SIG-M5 treated with dmso at 0.1 percent for 504 hours (cell line): ENCODE measurements at regions not wholly inside any gene's neighbourhood (a gene's known extent, or its start where the extent isn't known, plus 50 kb on each side); places are given as distances from the start of the nearest gene placed in this dataset.

ENCODE experiments used
- DNase-seq: peaks from one replicate; lab custom pipeline; 2025; ENCODE audit not compliant: unreplicated experiment; lab: John Stamatoyannopoulos, UW

DNA sequence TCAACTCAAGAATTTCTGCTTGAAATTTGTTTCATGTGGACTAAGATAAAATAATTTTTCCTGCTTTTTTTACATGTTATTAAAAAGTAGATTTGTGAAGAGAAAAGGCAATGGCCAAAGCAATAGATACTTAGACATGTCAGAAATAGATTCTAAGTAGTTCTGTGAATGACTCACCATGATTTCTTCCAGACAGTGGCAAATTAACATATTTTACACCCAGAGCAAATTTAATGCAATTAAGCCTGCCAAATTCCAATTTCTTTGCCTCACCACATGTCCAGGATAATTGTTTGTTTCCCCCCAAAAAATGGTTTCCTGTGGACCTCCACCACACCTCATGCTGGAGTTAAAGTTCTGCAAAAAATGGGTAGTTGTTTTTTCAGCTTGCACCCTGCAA is 651.4 kb downstream of the CETN3 start:
- DNase-seq, result no peak

DNA sequence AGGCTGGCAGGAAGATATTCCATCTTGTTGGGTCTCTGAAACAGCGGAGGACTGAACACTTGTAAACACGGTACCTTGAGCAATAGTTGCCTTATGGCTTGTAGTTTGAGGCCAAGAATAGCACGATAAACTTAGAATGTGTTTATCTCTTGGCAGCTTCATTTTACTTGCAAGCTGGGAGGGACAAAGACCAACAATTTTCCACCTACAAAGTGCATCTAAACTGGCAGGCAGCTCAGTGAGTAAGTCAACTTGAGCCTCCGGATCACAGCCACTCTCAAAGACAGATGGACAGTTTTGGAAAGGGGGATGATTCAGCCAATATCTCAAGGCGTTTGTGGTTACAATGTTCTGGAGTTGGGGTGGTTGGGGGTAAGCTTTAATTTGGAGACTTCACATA is 652.6 kb downstream of the CETN3 start:
- DNase-seq, result no peak

DNA sequence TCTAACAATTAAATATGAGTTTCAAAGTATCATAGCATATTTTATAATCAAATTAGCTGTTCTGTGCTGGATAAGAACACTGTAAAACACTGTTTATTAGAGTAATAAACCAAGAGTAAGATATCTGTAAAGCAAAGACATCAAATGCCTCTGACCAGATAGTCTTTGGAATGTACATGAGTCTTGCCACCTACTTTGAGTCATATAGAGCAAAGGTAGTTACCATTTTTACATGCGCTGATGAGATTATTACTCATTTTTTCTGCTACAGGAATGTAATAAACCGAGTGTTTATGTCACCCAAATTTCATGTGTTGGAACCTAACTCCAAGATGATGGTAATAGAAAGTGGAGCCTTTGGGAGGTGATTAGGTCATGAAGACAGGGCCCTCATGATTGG is 654.5 kb downstream of the CETN3 start:
- DNase-seq, result no peak

DNA sequence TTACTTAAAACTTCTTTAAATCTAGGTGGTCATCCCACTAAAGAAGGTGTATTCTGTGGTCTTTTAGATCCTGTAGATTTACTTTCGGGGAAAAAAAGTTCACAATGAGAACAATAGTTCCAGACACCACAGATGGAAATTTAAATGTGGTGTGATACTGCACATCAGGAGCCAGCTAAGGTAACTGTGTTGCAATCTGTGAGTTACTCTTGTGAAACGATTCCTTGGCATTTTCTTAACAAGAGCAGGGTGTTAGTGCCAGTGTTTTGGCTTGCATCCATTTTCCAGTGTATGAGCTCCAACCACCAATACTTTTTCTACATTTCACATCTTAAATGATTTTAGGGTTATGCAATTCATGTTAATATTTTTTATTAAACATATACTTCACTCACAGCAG is 674.5 kb downstream of the CETN3 start:
- DNase-seq, result no peak

GRCh38 chr5:89733772-89734171 is 675.8 kb downstream of the CETN3 start:
- DNase-seq, result no peak

DNA sequence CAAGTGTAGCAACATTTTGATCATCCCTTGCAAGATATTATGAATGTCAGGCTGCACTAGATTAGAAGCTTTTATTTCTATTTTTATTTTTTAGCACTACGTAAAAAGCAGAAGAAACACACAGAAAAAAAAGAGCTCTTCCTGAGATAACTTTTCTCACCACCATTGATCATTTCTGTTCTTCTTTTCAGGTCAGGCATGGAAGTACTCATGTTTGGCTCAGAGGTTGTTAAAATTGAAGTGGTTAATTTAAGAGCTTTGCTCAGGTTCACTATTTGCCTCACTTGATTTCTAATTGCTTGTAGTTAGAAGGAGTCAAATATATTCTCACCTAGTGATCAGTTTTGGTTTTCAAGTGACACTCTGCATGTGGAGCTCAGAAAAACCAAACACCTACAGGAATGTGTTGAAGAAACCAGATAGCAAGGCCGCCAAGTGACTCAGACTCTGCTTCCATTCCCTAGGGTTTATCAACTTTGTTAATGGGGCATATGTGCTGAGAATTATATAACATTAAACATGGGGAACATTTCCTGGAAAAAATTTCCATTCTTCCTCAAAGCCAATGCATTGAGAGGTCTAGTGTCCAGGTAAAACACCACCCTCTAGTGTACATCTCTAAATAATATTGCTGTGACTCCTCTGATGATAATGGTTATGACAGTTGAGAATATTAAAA is 679.8 kb downstream of the CETN3 start:
- DNase-seq, result no peak

- no peak for DNase-seq
Observed at GRCh38 chr5:89728750-89729149, 680.8 kb downstream of the CETN3 start.

GRCh38 chr5:89728134-89728533 is 681.4 kb downstream of the CETN3 start:
- DNase-seq, result no peak

DNA sequence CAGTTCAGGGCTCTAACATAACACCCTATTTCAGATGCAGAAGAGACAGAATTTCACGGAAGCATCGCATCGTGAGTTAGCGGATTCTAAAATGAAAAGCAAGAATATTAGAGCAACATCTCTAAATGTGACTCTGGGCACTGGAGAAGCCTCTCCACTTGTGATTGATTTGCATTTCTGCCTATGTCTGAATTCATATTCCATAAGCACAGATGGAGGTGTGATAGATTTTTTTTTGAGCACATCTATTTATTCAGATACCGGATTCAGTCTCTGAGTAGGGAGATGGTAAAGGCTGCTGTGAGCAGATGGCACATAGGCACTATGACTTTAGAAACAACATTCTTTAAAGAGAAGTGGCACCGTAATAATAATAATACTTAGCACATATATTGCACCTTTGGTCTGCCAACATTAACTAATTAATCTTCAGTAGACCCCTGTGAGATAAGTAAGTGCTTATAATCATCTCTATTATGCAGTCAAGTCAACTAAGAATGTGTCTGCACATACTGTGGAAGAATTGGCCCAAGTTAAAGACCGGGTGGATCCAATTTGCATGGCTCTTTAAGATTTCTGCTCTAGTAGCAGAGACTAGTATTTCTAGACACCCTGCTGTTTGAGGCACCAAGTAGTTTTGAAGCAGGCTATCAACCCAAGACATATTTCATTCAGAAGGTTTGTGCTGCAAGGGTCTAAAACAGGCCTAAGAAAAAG is 685.0 kb downstream of the CETN3 start:
- no peak for DNase-seq

DNA sequence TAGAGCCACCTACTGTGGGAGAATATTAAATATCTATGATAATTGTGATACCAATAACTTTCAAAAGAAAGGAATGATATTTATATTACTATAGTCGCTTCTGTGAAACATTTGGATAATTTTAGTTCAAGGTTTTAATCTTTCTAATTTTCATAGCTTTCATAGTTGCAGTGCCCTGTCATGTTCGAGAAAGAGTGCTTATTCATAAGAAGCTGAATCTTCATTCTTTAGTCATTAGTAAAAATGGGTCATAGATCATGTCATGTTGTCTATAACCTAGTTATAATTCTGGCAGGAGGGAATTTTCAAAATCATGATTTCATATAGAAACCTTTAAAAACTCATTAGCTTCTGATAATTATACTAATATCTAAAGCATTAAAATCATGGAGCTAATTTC is 685.6 kb downstream of the CETN3 start:
- DNase-seq, result no peak

DNA sequence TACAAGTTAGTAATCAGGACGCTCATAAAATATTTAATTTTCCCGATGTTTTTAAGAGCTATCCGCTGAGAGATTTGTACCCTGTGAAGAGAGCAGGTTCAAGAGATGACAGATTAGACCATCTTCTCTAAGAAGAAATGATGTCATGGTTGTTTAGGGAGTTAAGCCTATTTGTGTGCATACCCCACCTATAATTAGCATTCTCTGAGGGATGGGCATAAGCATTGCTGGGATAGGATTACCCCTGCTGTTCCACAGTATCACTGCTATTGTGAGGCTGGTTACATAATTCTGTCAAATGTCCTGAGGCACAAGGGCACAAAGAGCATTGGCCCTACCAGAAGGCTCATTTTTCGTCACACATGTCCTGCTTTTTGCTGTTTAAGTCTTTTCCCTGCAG is 687.0 kb downstream of the CETN3 start:
- no peak for DNase-seq

DNA sequence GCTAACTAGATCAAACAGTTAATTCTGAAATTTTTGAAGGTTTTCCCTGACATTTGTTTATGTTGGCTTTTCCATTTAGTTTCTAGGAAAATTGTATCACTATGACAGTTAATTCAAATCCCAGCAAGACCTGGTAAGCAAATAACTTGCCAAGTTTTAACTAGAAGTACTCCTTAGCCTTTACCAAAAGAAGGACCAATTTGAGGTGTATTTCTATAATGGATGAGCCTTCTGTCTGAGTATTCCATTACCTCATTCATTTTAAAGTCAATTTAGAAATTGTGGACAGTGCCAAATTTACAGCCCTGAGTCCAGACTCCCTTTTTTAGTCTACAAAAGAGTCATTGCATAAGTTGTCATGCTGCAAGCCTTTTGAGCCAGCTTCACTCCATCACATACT is 687.6 kb downstream of the CETN3 start:
- DNase-seq, result no peak

- no peak for DNase-seq
Observed at GRCh38 chr5:89721353-89721752, 688.2 kb downstream of the CETN3 start.

GRCh38 chr5:89712134-89712700 is 697.3 kb downstream of the CETN3 start:
- DNase-seq, result no peak

DNA sequence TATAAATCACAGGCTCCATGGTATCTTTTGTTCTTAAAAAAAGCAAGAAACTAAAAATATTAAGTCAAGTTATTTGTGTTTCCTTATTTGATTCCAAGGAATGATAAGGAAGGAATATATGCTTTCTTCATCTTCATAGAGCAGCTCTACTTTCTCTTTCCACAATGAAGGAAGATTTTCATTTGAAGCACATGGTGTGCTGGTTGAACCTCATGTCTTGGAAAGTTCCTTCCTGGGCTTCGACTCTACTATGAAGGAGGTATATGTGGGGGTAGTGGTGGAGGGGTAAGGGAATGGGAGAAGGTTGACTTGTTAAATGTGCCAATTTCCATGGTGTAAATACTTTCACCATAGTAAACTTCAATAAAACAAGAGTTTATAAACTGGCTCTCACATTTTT is 698.0 kb downstream of the CETN3 start:
- DNase-seq, result no peak

DNA sequence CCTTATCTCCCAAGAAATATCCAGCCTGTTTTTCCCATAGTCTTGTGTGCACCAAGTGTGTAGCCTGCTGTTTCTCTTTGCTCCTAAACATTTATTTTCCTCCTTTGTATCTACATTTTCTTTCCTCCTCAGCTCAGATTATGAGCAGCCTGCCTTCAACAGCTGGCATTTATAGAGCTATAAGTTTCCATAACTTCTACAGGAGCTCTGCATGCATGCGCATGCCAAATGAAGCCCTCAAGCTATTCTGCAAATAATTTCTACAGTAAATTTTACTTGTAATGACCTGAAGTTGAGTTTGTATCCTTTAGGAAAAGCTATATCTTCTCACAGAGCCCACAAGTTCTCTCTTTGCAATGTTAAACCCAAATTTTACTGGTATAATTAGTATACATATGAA is 699.5 kb downstream of the CETN3 start:
- no peak for DNase-seq

DNA sequence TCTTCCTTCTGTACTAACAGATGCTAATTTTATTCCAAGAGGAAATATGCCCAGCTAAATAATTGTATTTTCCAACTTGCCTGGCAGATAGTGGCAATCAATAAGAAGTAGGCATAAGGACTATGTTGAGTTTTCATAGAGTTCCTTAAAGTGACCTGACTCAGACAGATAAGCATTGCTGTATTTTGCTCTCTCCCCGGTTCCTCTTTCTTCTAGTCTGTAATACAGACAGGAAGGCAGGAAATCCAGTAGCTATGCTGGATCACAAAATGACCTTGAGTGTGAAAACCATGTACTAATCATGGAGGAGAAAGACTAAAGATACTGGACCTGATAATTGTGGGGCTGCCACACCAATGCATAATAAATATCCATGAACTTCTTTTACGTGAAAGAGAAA is 701.7 kb downstream of the CETN3 start:
- no peak for DNase-seq

GRCh38 chr5:89706731-89707130 is 702.8 kb downstream of the CETN3 start:
- no peak for DNase-seq

GRCh38 chr5:89703817-89704216 is 705.7 kb downstream of the CETN3 start:
- no peak for DNase-seq

DNA sequence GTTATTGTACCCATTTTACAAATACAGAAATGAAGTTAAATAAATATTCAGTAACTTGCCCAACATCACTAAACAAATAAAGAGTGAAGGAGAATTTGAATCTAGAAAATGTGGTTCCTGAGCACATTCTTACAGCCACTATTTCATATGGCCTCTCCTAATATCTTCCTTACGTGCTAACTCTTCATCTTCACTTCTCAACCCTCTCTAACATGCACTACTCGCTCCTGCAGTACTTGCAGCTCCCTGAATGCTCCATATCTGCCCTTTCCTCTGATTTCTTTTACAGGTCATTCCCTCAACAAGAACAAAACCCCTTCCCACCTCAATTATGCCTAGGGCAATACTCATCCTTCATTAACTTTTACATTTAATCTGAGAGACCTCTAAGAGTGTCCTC is 711.5 kb downstream of the CETN3 start:
- no peak for DNase-seq

GRCh38 chr5:89697581-89697980 is 712.0 kb downstream of the CETN3 start:
- no peak for DNase-seq

GRCh38 chr5:89695371-89695770 is 714.2 kb downstream of the CETN3 start:
- DNase-seq, result no peak
